COLO668 (cell line): ENCODE measurements at regions not wholly inside any gene's neighbourhood (a gene's known extent, or its start where the extent isn't known, plus 50 kb on each side); places are given as distances from the start of the nearest gene placed in this dataset.

Source experiments
- DNase-seq: peaks from one replicate; lab custom pipeline; 2025; ENCODE audit not compliant: unreplicated experiment; lab: John Stamatoyannopoulos, UW

DNA sequence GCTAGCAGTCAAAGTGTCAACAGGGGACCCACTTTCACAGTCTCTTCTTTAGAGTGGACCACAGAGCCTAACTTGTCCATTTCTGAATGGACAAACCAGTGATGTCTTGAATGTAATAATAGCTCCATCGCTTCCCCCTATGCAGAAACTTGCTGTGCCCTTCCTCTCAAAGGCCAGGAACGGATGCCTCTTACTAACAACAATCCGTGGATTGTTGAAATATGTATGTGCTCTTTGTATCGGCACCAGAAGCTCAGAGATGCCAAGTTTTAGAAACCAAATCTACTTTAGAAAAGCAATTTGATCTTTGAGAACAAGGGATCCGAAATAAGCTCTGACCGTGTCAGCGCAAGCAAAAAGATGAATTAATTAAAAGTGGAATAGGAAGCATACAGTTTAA, 259.5 kb upstream of the POU2AF2 start:
- no peak for DNase-seq

DNA sequence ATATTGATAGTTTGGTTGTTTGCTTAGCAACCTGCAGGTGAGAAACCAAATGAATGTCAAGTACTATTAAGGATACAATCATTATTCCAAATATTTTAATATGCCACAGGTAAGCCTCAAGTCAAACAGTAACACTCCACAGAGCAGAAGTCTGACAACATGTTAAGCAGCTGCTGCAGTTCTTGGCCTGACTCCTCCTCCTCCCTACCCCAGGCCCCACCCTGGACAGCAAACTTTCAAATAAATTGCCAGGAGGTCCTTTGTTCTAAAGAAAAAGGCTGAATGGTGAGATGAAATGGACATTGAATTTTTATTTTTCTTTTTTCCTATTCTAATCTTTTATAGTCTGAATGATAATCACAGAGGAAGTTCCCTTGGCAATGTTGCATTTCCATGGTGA, 260.0 kb upstream of the POU2AF2 start:
- DNase-seq, result no peak

DNA sequence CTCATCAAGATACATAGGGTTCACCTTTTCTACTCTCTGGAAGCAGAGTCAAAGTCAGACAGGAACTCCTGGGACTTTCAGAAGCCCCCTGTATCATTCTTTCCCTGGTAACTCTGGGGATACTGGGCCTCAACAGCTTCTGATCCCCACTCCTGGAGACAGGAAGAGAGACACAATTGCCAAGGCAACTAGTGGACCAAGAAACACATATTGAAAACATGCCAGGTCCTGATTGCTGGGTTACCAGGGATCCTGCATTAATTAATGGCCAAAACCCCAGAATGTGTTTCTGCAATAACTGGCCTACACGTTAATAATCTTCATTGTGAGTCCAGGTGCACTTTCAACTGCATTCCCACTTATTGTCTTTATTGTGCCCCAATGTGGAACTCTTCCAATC, 260.8 kb upstream of the POU2AF2 start:
- DNase-seq, result no peak

DNA sequence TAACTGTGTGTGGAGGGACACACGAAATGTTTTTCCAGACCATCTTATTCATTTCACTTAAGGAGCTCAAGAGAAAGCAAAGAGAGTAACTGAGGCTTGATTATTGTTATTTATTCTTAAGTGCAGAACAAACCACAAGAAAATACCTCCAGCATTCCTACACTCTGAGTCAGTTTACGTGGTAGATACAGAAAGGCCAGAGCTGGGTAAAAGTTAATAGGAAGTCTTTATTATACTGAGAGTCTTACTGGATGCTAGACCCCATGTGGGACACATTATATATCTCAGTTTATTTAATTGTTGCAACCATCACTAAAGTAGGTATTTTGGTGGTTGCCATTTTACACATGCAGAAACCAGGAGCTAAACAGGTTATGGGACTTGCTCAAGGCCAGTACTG, 261.4 kb upstream of the POU2AF2 start:
- DNase-seq, result no peak

DNA sequence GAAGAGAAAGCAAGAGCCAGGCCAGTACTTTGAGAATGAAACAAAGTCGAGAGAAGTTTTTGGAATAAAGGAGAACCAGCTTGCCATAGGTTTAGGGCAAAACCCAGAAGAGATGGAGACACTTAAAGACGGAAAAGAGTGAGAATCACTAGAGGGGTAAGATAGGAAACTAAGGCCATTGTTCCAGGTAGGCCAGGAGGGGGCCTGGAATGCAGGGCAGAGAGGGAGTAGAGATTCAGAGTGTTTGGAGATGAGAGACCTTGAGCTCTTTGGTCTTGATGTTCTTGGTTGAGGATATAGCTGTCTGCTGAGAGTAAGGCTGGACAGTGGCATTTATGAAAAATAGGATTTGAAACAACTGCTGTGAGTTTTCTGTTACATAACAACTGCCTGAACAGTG, 263.3 kb upstream of the POU2AF2 start:
- no peak for DNase-seq

DNA sequence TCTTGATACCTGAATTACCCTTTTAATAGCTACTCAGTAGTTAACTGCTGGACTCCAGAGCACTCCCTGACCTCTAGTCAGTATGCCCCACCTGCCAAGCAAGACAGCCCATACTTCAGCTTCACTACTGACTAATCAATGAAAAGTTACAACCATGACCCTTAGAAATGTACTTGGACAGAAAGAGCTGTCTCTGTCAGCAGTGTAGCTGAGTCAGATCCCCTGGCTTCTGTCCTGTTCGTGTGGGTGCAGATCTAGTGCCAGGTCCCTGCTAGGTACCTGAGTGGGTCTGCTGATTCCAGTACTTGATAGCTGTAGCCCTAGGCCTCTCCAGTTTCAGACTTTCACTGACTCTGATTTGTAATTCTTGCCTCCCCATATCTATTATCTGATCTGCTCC, 265.8 kb upstream of the POU2AF2 start:
- no peak for DNase-seq

DNA sequence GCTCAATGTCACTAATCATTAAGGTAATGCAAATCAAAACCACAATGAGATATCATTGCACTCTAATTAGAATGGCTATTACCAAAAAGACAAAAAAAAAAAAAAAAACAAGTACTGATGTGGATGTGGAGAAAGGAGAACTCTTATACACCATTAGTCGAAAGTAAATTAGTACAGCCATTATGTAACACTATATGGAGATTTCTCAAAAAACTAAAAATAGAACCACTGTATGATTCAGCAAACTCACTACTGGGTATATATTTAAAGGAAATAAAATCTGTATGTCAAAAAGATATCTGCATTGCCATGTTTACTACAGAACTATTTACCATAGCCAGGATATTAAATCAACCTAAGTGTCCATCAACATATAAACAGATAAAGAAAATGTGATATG, 265.4 kb upstream of the ARHGAP20 start:
- DNase-seq, result no peak

DNA sequence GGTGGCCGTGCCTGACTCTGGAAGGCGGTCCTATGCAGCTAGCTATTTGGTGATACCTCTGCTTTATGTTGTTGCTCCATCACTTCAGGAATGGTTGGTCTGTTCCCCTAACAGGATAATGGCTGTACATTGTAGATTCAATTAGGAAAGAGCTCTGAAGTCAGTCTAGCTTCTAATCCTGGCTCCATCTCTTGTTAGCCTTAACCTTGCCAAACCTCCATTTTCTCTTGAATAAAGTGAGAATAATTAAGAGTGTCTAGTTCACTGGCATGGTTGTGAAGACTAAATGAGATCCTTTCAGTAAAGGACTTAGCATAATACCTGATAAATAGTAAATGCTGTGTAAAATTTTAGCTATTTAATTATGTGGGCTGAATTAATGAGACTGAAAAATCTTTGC, 262.5 kb upstream of the ARHGAP20 start:
- DNase-seq, result no peak

DNA sequence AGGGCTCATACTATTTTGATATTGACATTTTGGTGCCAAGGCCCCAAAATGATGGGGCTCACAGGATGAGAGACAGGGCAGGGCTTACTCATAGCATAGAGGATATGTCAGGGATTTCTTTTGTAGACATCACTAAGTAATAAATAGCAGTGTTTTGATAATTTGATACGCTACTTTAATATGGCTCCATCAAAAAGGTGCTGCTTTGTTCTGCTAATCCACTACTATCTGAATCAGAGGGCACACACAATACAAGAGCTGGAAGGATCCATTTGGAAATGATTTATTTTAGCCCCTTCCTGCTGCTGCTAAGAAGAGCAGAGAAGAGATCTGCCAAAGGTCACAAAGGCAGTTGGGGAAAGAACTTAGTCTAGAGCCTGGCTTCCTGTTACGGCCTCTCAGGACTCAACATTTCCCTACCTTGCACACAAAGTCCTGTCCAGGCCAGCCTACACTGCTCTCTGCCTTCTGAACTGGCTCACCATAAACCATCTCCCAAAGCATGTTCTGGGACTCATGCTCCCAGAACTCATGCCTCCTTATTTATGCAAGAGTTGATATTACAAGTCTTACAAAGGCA, 261.3 kb upstream of the ARHGAP20 start:
- DNase-seq, result no peak

DNA sequence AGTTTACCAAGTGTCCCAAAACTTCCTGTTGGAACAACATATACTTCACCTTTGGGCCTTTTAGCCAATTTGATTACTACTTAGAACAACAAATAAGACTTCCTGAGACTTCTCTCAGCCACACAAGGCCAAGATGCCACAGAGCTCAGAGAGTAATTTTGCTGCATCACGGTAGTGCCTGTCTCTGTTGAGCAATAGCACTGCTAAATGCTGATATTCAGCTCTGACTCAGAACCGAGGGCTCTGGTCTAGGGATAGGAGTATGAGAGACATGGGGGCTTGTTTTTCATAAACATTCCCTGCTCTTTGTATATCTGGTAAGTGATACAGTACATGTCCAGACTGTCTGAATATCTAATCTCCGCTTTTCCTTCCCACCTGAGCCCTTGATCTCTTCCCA, 260.4 kb upstream of the ARHGAP20 start:
- DNase-seq, result no peak

DNA sequence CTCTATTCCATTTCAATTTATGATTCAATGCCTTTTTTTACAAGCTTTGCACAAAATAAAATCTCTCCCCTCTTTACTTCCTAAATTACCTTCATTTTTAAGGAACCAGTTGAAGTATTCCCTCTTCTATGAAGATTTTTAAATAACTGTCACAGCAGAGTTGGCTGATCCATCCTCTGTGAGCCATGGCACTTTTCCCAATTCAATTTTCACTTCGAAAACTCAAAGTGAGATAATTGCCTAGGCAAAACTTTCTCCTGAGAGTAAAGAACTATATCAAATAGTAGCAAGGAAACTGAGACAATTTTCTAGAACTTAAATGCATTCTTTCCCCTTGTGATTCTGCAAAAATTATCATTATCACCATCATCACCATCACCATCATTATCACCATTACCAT, 259.9 kb upstream of the ARHGAP20 start:
- DNase-seq, result no peak

DNA sequence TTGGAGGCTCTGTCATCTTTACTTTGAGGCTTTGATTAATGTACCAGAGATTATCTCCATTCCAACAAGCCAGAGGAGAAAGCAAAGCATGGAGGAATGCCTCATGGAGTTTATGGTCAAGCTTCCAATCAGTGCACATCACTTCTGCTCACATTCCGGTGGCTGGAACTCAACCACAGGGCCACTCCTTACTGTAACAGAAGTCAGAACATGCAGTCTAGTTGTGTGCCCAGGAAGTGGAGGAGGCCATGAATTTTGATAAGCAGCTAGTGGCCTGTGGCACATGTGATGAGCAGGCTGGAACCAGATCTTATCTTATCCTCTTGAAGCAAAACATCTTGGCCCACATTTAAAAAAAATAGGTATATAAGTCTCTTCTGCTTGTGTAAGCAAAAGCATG, 258.9 kb upstream of the ARHGAP20 start:
- DNase-seq, result no peak

DNA sequence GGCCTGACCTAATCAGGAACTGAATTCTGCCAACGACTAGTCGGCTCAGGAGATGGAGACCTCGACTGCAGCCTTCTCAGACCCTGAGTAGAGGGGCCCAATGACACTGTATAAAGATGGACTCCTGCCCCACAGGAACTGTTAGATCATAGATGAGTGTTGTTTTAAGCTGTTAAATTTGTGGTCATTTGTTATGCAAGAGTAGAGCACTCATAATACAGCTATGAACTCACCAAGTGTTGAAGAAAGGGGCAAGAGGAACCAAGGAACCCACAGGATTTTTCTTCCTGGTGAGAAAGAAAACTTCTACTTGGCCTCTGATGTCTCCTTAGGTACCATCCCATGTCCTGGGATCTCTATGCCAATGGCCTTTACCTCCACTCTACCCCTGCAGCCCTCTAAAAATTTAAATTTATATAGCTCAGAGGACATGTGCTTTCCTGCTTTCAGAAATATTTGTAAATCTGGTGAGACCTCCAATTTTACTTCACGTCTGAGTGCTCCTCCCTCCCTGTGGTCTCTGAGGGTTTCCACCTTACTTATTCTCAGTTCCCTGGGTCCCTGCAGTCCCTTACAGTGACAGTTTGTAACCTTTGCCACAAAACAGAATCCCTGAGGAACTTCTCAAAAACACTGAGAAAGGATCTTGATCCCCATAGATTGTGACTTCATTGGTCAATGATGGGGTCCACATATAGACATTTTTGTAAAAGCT, 256.3 kb upstream of the ARHGAP20 start:
- DNase-seq, result no peak

DNA sequence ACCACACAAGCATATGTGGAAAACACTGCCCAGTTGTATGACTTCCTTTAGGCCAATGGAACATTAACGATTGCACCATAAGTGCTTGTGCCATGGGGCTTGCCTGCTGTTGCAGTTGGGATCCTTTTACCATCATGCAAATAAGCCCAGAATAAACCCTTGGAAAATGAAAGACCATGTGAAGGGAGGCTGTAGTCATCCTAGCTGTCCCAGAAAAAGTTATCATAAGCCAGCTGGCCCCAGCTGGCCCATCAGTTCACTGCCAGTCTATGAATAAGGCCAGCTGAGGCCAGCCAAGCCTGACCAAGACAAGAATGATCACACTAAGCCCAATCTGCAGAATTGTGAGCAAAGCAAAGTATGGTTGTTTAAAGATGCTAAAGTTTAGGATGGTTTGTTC, 253.9 kb upstream of the ARHGAP20 start:
- DNase-seq, result no peak

DNA sequence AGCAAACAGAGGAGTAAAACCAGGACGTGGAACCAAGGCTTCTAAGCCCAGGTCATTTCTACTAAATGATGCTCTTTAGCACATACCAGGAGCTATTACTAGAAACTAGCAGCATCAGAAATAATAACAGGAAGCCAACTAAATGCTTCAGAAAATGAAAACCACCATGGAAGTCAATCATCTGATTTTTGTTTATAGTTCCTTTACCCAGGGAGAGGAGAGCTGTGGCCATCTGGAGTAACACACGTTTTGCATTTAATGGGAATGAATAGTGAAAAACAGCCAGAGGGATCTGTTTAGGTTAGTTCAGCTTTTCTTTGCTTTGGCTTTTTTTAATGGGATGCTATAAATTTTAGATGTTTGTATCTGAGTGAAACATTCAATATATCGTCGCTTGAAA, 250.7 kb upstream of the ARHGAP20 start:
- DNase-seq, result no peak

DNA sequence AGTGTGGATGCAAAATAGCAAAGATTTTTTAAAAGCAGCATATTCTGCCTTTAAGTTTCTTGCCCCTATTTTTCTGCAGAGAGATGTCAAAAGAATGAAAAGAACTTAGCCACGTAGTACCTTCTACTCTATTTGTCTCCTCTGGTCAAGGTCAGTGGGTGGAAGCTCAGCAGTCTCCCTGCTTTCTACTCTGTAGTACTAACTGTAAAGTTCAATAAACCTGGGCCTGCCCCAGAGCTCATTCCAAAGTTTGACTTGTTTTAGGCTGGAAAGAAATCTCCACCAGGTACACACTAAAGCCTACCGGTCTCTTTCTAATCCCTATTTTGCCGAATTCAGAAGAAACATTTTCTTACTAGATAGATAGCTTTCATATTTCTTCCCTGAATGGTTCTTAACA, 247.9 kb upstream of the ARHGAP20 start:
- DNase-seq, result no peak

DNA sequence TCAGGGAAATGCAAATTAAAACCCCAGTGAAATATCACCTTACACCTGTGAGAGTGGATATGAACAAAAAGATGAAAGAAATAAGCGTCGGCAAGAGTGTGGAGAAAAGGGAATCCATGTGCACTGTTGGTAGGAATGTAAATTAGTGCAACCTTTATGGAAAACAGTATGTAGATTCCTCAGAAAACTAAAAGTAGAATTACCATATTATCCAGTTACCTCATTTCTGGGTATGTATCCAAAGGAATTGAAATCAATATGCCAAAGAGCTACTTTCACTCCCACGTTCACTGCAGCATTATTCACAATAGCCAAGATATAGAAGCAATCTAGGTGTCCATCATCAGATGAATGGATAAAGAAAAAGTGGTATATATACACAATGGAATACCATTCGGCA, 246.0 kb upstream of the ARHGAP20 start:
- DNase-seq, result no peak

DNA sequence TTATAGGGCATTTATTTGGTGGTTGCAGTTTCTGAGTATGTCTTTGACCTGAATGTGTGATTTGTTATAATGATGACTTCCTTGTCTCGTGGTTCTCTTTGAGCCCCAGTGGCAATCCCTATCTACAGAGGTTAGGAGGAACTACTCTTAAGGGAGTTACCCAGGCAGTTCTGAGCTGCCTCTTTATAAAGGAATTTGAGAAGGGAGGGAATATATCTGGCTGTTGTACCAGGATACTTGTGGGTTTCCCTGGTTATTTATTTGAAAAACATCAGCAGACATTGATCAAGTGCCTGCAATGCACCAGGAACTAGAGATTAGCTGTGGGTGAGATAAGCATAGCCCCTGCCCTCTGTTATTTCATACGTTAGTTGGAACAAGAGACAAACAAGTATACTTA, 243.5 kb upstream of the ARHGAP20 start:
- no peak for DNase-seq

DNA sequence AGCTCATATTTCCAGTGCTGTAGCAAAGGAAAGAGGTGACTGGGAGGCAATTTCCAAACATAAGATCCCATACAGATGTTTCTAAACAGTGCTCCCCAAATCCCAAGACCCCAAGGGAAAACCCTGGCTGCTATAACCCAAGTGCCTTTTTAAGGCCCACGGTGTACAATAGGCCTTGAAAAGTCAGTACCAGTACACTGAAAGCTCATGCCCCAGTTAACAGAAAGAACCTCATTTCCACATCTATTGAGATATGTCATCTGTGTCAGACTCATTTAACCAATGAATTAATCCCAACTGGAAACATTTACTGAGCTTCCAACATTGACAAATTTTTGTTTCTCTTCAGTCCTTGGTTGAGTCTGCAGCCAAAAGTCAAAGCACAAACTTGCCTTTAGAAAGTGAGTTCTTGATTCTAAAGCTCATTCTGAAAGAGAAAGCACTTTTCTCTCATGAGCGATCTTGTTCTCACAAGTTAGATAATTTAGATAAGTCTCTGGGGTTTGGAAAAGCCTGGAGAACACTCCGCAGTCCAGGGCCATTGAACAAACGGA, 239.8 kb upstream of the ARHGAP20 start:
- DNase-seq, result no peak

DNA sequence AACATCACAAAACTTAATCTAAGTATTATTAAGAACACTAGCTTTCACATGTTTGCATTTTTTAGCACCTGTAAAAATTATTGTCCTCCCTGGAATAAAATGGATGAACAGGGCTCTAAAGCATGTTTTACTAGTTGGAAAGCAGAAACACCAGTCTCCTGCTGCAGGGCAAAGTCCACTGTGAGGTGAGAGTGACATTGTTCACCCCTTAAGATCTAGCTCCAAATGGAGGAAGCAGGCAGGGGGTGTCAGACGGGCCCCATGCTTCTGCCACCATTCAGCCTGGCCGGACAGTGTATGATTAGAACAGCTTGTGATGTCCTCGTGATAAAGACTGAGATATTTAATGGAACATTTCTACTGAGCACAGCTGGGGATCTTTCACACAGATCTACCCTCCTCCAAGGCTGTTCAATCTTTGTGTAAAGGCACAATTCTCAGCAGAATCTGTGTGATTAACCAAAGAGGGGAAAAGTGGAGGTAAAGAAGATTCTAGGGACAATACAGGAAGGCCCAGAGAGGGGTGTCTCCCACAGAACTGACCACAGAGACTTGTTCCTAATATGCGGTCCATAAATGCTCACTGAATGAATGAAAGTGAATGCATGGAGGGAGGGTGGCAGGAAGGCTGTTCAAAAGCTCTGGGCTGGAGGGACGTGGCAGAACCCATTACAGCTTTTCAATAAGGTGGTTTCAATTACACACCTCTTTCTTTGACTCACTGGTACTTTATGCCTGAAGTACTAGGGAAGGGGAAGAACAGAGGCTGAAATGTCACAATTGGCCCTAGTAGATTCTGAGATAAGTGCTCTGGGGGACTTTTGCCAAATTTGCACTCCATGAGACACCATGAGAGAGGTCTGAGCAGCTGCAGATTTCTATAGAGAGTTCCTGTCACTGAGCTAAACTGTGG, 239.1 kb upstream of the ARHGAP20 start:
- no peak for DNase-seq

DNA sequence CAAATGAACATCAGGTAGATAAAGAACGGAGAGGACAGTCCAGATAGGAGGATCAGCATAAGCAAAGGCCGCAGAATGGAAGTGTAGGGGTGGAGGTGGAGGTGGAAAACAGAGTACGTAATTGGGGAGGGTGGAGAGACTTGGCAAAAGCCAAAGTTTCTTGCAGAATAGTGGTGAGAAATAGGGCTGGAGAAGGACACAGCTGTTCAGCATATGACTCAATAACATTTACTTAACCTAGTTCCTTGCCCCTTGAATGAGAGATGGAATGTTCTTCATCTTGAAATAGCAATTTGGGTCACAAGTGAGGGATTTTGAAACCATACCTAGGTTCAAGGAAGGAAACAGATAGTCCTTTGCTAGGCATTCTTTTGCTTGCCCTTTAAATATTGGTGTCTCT, 235.9 kb upstream of the ARHGAP20 start:
- no peak for DNase-seq

DNA sequence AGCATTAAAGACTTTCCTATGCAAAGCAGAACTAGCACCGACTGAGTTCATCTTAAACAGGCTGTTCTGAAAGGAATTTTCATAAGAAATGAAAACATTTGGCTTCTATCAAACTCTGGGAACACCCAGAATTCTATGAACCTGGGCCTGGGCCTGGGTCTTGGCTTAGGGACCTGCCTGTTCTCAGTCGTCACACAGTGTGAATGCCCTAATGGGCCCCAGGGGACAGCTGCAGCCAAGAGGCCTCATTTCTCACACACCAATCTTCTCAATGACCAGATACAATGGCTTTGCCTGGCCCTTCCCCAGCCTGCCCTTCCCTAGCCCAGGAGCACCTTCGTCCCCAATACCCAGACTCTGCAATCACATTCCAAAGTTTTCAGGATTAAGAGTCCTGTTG, 234.9 kb upstream of the ARHGAP20 start:
- DNase-seq, result no peak
